K562 (cell line): ENCODE measurements at regions not wholly inside any gene's neighbourhood (a gene's known extent, or its start where the extent isn't known, plus 50 kb on each side); places are given as distances from the start of the nearest gene placed in this dataset.
A peak's percentile ranks its signal among the peaks of the same experiment; 100 is the strongest.

Experiments used
- CBFA2T2 ChIP-seq: fragments of 450-650 bp; conservative IDR thresholded peaks from 2 replicates; pipeline ENCODE4 v1.6.1; 2017; ENCODE audit warnings: mild to moderate bottlenecking
- CREB5 ChIP-seq: fragments of 250-450 bp; sonication (Bioruptor Pico); IDR thresholded peaks from 2 replicates; pipeline ENCODE4 v1.5.0; 2020; ENCODE audit warnings: mild to moderate bottlenecking
- EWSR1 ChIP-seq: fragments of 450-650 bp; IDR thresholded peaks from 2 replicates; pipeline ENCODE4 v1.6.1; 2018; ENCODE audit warnings: borderline replicate concordance, mild to moderate bottlenecking, low read depth, moderate library complexity; ENCODE audit not compliant: partially characterized antibody
- MYC ChIP-seq, 2 experiments: fragments of 250-450 bp in 1 of 2; sonication (Bioruptor Pico) in 1 of 2; IDR thresholded peaks; 2 replicates each; pipeline versions ENCODE4 v1.5.1 to v1.6.1; 2012 to 2021; ENCODE audit warnings: low read depth in 2 of 2, borderline replicate concordance in 1 of 2, improper control_type of control experiment in 1 of 2, low read length in 1 of 2, mild to moderate bottlenecking in 1 of 2, moderate library complexity in 1 of 2
- NRF1 ChIP-seq, 2 experiments: fragments of 450-650 bp; IDR thresholded peaks in 1 of 2; conservative IDR thresholded peaks in 1 of 2; 2 replicates each; pipeline ENCODE4 v1.6.1; 2014; ENCODE audit warnings: mild to moderate bottlenecking in 2 of 2
- RBM25 ChIP-seq: fragments of 200-400 bp; formaldehyde crosslinking; IDR thresholded peaks from 2 replicates; pipeline ENCODE4 v1.6.1; 2018; ENCODE audit warnings: low read length, low read depth, moderate library complexity; ENCODE audit not compliant: severe bottlenecking
- RFX7 ChIP-seq: fragments of 250-450 bp; sonication (Bioruptor Pico); IDR thresholded peaks from 2 replicates; pipeline ENCODE4 v1.5.1; 2021; ENCODE audit warnings: mild to moderate bottlenecking
- SETDB1 ChIP-seq: IDR thresholded peaks from one replicate; pipeline ENCODE4 v1.6.1; 2012; ENCODE audit warnings: low read length, control low read depth, inconsistent platforms
- TEAD4 ChIP-seq, 2 experiments: sonication (generic) in 1 of 2; formaldehyde crosslinking in 1 of 2; IDR thresholded peaks; 2 replicates each; pipeline versions ENCODE4 v1.6.1 to v1.8.0; 2012 to 2022; ENCODE audit warnings: borderline replicate concordance in 1 of 2, inconsistent platforms in 1 of 2, low read length in 1 of 2, mild to moderate bottlenecking in 1 of 2, missing genetic modification reagents in 1 of 2
- YY1 ChIP-seq, 3 experiments: IDR thresholded peaks; 2 replicates each; pipeline ENCODE4 v1.6.1; 2011; ENCODE audit warnings: low read length in 2 of 3, mild to moderate bottlenecking in 2 of 3, moderate library complexity in 2 of 3, borderline replicate concordance in 1 of 3, control low read depth in 1 of 3, low read depth in 1 of 3; ENCODE audit not compliant: insufficient read depth in 3 of 3, insufficient replicate concordance in 2 of 3, control insufficient read depth in 1 of 3, insufficient read length in 1 of 3; ENCODE audit errors: extremely low read depth in 1 of 3
- ZBTB11 ChIP-seq, 3 experiments: fragments of 200-800 bp in 1 of 3; fragments of 250-450 bp in 1 of 3; fragments of 450-650 bp in 1 of 3; sonication (Bioruptor Pico) in 1 of 3; sonication (Bioruptor generic) in 1 of 3; formaldehyde crosslinking in 1 of 3; IDR thresholded peaks; 2 replicates each; pipeline versions ENCODE4 v1.6.1 to v1.8.0; 2016 to 2022; ENCODE audit warnings: mild to moderate bottlenecking in 2 of 3, missing genetic modification characterization in 2 of 3, missing compliant biosample characterization in 1 of 3, moderate library complexity in 1 of 3
- ZFP91 ChIP-seq: sonication (generic); formaldehyde crosslinking; IDR thresholded peaks from 2 replicates; pipeline ENCODE4 v1.8.0; 2022; ENCODE audit warnings: mild to moderate bottlenecking, missing genetic modification reagents
- ZNF277 ChIP-seq: fragments of 250-450 bp; sonication (Bioruptor Pico); IDR thresholded peaks from 2 replicates; pipeline ENCODE4 v1.8.0; 2022; ENCODE audit warnings: inconsistent platforms, mild to moderate bottlenecking, moderate library complexity, borderline replicate concordance
- ZNF449 ChIP-seq: fragments of 250-450 bp; sonication (Bioruptor Pico); IDR thresholded peaks from 2 replicates; pipeline ENCODE4 v1.8.0; 2022; ENCODE audit warnings: moderate library complexity, mild to moderate bottlenecking, inconsistent platforms
- ZNF551 ChIP-seq: fragments of 250-450 bp; sonication (Bioruptor Pico); IDR thresholded peaks from 2 replicates; pipeline ENCODE4 v1.5.0; 2021; ENCODE audit warnings: mild to moderate bottlenecking, moderate library complexity

- TF ChIP-seq ZBTB11 (CRISPR knock-in tag; IDR thresholded peaks at IDR 0.05) (0 out of 6 replicates have a peak, but pooled peaks of 1 of the 3 experiments have one; percentile 26), YY1 (IDR thresholded peaks at IDR 0.05; ENCODE audit: borderline replicate concordance in 1 of 3, control insufficient read depth in 1 of 3, extremely low read depth in 1 of 3, insufficient read depth in 3 of 3, insufficient read length in 1 of 3, insufficient replicate concordance in 2 of 3, low read depth in 1 of 3, low read length in 2 of 3) (peak in 1 of 3 experiments; percentile 50), MYC (IDR thresholded peaks at IDR 0.05; ENCODE audit: low read depth, low read length) (no peak), MYC (CRISPR knock-in tag; IDR thresholded peaks at IDR 0.05; ENCODE audit: borderline replicate concordance, low read depth) (no peak), ZFP91 (no peak), TEAD4 (IDR thresholded peaks at IDR 0.05; ENCODE audit: low read length) (peak; percentile 45; the same call in 1 of the 2 replicates), TEAD4 (CRISPR knock-in tag; IDR thresholded peaks at IDR 0.05; ENCODE audit: borderline replicate concordance) (no peak), ZNF551 (CRISPR knock-in tag) (no peak), EWSR1 (no peak), CREB5 (CRISPR knock-in tag) (no peak), ZNF277 (CRISPR knock-in tag) (no peak), RFX7 (CRISPR knock-in tag) (no peak), RBM25 (no peak), SETDB1 (no peak), NRF1 (conservative IDR thresholded peaks at IDR 0.05 in 1 of 2, IDR thresholded peaks at IDR 0.05 in 1 of 2) (no peak), ZNF449 (CRISPR knock-in tag) (no peak), CBFA2T2 (peak; percentile 49)
These were observed 100.3 kb upstream of the FAT1 start (continued) for GRCh38 chr4:186823989-186824388.
